Ishikawa (cell line): ENCODE measurements at regions not wholly inside any gene's neighbourhood (a gene's known extent, or its start where the extent isn't known, plus 50 kb on each side); places are given as distances from the start of the nearest gene placed in this dataset.

Experiments
- CEBPB ChIP-seq: IDR thresholded peaks from 2 replicates; pipeline ENCODE4 v1.6.1; 2012
- CREB1 ChIP-seq: IDR thresholded peaks from 2 replicates; pipeline ENCODE4 v1.6.1; 2012; ENCODE audit warnings: low read depth
- EGR1 ChIP-seq: IDR thresholded peaks from 2 replicates; pipeline ENCODE4 v1.6.1; 2012
- EP300 ChIP-seq: IDR thresholded peaks from 2 replicates; pipeline ENCODE4 v1.6.1; 2012; ENCODE audit warnings: borderline replicate concordance
- FOXM1 ChIP-seq: IDR thresholded peaks from 2 replicates; pipeline ENCODE4 v1.6.1; 2012; ENCODE audit warnings: low read depth, borderline replicate concordance
- NFIC ChIP-seq: IDR thresholded peaks from 2 replicates; pipeline ENCODE4 v1.6.1; 2012
- RAD21 ChIP-seq: IDR thresholded peaks from 2 replicates; pipeline ENCODE4 v1.6.1; 2012; ENCODE audit warnings: low read depth
- TAF1 ChIP-seq: IDR thresholded peaks from 2 replicates; pipeline ENCODE4 v1.6.1; 2012; ENCODE audit warnings: low read depth, mild to moderate bottlenecking
- TCF12 ChIP-seq: IDR thresholded peaks from 2 replicates; pipeline ENCODE4 v1.6.1; 2012; ENCODE audit warnings: low read depth
- TEAD4 ChIP-seq: IDR thresholded peaks from 2 replicates; pipeline ENCODE4 v1.6.1; 2012
- YY1 ChIP-seq: IDR thresholded peaks from 2 replicates; pipeline ENCODE4 v1.6.1; 2012; ENCODE audit warnings: low read depth
- ZBTB7A ChIP-seq: IDR thresholded peaks from 2 replicates; pipeline ENCODE4 v1.6.1; 2012; ENCODE audit warnings: low read depth
- TF ChIP-seq, protein P1 (sequence below): IDR thresholded peaks from 2 replicates; pipeline ENCODE4 v1.6.1; 2012
- TF ChIP-seq, protein P2 (sequence below): IDR thresholded peaks from 2 replicates; pipeline ENCODE4 v1.6.1; 2012
- TF ChIP-seq, protein P3 (sequence below): IDR thresholded peaks from 2 replicates; pipeline ENCODE4 v1.6.1; 2012; ENCODE audit warnings: low read depth, mild to moderate bottlenecking

DNA sequence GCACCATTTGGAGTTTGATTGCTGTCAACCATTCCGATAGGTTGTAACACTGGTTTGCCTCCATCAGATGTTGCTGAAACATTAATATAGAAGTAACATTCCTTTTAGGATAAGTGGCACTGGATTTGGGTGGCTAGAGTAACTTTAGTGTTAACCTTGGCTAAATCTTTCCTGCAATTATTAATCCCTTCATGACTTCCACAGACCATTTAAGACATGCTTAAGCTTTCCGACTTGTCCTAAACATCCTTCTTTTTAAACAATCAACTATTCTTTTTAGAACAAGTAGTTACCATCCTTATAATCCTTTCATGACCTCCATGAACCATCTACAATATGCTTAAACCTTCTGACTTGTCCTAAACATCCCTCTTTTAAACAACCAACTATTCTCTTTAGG is 465.5 kb downstream of the DCDC2C start:
- TF ChIP-seq, protein P1, sequence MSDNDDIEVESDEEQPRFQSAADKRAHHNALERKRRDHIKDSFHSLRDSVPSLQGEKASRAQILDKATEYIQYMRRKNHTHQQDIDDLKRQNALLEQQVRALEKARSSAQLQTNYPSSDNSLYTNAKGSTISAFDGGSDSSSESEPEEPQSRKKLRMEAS = no peak
- no peak for TF ChIP-seq EGR1
- TF ChIP-seq, protein P2, sequence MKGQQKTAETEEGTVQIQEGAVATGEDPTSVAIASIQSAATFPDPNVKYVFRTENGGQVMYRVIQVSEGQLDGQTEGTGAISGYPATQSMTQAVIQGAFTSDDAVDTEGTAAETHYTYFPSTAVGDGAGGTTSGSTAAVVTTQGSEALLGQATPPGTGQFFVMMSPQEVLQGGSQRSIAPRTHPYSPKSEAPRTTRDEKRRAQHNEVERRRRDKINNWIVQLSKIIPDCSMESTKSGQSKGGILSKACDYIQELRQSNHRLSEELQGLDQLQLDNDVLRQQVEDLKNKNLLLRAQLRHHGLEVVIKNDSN = no peak
- no peak for TF ChIP-seq CEBPB
- TF ChIP-seq YY1 = no peak
- TF ChIP-seq, protein P3, sequence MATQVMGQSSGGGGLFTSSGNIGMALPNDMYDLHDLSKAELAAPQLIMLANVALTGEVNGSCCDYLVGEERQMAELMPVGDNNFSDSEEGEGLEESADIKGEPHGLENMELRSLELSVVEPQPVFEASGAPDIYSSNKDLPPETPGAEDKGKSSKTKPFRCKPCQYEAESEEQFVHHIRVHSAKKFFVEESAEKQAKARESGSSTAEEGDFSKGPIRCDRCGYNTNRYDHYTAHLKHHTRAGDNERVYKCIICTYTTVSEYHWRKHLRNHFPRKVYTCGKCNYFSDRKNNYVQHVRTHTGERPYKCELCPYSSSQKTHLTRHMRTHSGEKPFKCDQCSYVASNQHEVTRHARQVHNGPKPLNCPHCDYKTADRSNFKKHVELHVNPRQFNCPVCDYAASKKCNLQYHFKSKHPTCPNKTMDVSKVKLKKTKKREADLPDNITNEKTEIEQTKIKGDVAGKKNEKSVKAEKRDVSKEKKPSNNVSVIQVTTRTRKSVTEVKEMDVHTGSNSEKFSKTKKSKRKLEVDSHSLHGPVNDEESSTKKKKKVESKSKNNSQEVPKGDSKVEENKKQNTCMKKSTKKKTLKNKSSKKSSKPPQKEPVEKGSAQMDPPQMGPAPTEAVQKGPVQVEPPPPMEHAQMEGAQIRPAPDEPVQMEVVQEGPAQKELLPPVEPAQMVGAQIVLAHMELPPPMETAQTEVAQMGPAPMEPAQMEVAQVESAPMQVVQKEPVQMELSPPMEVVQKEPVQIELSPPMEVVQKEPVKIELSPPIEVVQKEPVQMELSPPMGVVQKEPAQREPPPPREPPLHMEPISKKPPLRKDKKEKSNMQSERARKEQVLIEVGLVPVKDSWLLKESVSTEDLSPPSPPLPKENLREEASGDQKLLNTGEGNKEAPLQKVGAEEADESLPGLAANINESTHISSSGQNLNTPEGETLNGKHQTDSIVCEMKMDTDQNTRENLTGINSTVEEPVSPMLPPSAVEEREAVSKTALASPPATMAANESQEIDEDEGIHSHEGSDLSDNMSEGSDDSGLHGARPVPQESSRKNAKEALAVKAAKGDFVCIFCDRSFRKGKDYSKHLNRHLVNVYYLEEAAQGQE = no peak
- TF ChIP-seq TEAD4 = no peak
- no peak for TF ChIP-seq NFIC
- no peak for TF ChIP-seq TAF1
- no peak for TF ChIP-seq TCF12
- TF ChIP-seq CREB1 = no peak
- no peak for TF ChIP-seq RAD21
- TF ChIP-seq ZBTB7A = no peak
- no peak for TF ChIP-seq FOXM1
- TF ChIP-seq EP300 = no peak

DNA sequence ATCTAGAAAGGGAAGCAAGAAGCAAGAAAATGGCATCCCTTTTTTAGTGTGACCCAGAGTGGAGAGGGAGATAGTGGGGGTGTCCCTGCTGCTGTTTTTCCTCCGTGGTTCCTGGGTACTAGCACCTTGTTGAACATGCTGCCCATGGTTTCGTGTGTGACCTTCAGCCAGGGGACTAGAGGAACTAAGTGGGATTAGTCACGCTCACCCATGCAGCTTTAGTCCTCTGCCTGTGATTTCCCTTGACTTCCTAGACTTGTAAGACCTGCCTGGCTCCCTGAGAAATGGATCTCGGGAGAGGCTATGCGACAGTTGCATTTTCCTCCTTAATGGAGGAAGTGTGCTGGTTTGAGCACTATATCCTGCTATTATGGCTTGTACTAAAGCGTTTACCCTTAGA is 471.4 kb downstream of the DCDC2C start:
- TF ChIP-seq, protein P1 = no peak
- TF ChIP-seq TEAD4 (no peak), TCF12 (no peak), RAD21 (no peak)
- TF ChIP-seq, protein P2 = no peak

DNA sequence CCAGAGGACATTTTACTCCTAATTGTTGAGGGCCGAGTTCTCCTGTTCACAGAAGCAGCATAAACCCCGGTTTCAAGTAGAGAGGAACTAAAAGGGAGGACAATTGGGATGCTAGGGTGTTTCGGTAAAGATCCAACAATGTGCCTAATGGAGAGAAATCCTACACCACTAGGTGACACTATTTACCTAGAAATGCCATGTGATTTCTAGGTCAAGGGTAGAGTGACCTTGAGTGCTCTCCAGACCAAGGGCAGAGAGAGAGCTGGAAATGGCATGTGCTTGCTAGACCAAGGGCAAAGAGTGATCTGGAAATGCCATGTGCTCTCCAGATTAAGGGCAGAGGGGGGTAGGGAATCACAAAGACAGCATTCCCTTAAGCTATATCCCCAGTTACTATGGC is 472.0 kb downstream of the DCDC2C start:
- TF ChIP-seq YY1 (no peak), RAD21 (no peak), EGR1 (no peak), ZBTB7A (no peak), NFIC (no peak), FOXM1 (no peak), TAF1 (no peak), CEBPB (no peak), CREB1 (no peak), EP300 (no peak), TEAD4 (no peak), TCF12 (no peak)
- TF ChIP-seq, protein P3 = no peak
- TF ChIP-seq, protein P2 = no peak
- TF ChIP-seq, protein P1 = no peak

DNA sequence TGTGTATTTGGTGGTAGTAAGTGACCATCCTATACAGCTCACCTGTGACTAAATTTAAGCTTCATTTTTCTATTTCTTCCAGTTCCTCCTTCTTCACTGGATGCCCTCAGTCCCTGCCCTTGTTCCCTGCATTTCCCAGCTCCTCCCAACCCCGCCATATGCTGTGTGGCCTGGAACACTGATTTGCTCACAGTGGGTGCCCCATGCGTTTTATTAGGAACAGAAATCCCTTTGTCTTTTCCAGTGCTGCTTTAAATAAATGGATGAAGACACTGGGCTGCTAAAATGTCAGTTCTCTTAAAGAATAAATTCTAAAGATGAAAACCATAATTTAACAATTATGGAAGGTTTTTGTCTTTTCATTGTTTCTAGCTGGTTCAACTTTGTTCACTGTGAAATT is 477.3 kb downstream of the DCDC2C start:
- TF ChIP-seq ZBTB7A = no peak
- TF ChIP-seq, protein P2 = no peak
- TF ChIP-seq EP300 = no peak
- TF ChIP-seq, protein P1 = no peak
- TF ChIP-seq FOXM1 = no peak
- no peak for TF ChIP-seq NFIC
- no peak for TF ChIP-seq EGR1
- TF ChIP-seq, protein P3 = no peak
- no peak for TF ChIP-seq TAF1
- TF ChIP-seq CREB1 = no peak
- TF ChIP-seq TCF12 = no peak
- TF ChIP-seq RAD21 = no peak
